ENCODE measurements at regions not wholly inside any gene's neighbourhood (a gene's known extent, or its start where the extent isn't known, plus 50 kb on each side); places are given as distances from the start of the nearest gene placed in this dataset.

DNA sequence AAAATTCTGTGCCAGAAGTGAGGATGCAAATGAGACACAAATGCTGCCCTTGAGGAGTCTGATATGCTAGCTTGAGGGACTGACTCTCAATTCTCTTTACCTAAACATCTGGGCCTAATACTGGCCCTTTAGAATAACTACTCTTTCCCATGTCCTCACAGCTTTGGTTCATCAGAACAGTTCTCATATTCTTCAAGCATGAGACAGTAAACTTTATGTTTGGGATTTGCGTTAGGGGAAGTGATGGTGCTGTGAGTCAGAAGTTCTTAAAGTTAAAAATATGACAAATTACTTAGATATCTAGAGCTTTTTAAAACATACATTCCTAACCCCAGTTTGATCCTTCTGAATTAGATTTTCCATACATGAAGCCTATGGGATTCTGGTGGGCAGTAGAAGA lies 665.0 kb upstream of the RGMB start:
- H3K9me3 ChIP-seq = no peaks in the 10 kb centered on the region
- no peaks in the 10 kb centered on the region for H3K4me1 ChIP-seq (ENCODE audit: low read depth)
- DNase-seq (no peak), ATAC-seq (no peak)
- H3K36me3 ChIP-seq (ENCODE audit: low read depth) = no peaks in the 10 kb centered on the region
- no peak overlapping the region for H3K4me3 ChIP-seq
- intact Hi-C loops (cut with DNase I, micrococcal nuclease) = no loop called here
- TF ChIP-seq, protein P1, sequence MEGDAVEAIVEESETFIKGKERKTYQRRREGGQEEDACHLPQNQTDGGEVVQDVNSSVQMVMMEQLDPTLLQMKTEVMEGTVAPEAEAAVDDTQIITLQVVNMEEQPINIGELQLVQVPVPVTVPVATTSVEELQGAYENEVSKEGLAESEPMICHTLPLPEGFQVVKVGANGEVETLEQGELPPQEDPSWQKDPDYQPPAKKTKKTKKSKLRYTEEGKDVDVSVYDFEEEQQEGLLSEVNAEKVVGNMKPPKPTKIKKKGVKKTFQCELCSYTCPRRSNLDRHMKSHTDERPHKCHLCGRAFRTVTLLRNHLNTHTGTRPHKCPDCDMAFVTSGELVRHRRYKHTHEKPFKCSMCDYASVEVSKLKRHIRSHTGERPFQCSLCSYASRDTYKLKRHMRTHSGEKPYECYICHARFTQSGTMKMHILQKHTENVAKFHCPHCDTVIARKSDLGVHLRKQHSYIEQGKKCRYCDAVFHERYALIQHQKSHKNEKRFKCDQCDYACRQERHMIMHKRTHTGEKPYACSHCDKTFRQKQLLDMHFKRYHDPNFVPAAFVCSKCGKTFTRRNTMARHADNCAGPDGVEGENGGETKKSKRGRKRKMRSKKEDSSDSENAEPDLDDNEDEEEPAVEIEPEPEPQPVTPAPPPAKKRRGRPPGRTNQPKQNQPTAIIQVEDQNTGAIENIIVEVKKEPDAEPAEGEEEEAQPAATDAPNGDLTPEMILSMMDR (IDR thresholded peaks at IDR 0.05) = no peak

DNA sequence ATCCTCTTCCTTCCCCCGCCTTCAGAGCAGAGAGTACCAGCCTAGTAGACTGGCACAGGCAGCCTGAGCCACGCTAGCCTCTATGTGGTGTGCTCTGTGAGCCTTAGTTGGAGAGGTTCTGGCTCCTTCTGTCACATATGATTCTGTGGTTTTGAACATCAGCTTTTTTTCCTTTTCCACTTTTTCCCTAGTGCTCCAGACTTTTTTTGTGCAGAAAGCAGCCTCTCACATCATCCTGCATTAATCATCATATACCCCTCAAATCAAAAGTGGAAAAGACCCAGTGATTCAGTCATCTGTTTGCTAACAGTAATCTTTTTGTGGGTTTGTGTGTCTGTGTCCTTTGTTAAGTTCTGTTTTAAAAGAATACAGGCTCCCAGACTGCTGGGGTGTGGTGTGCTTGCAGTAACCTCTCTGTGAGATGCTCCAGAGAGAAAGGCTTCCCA lies 663.9 kb upstream of the RGMB start:
- ATAC-seq (no peak), DNase-seq (no peak)
- H3K4me3 ChIP-seq = no peak overlapping the region
- no peaks in the 10 kb centered on the region for H3K4me1 ChIP-seq (ENCODE audit: low read depth)
- intact Hi-C loops (cut with DNase I, micrococcal nuclease) = no loop called here
- H3K36me3 ChIP-seq (ENCODE audit: low read depth) = no peaks in the 10 kb centered on the region
- TF ChIP-seq, protein P1 (IDR thresholded peaks at IDR 0.05) = no peak
- no peaks in the 10 kb centered on the region for H3K9me3 ChIP-seq

DNA sequence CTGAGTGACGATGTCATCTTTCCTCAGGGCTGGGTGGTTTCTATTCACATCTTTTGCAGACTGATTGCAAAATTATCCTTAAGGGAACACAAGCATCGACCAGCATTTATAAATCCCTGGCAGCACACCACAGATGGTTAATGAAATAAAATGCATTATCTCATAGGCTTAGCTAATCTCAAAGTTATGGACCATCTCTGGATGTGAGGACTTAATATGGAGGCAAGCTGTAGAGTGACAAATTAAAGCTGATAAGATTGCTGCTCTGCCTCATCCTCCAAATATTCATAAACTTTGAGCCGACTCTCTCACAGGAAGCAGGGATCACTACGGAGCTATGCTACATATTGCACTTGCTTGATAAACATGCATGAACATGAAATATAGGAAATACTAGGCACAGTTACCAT lies 663.2 kb upstream of the RGMB start:
- intact Hi-C loops (cut with DNase I, micrococcal nuclease) = no loop called here
- ATAC-seq = no peak
- Histone ChIP-seq H3K36me3 (ENCODE audit: low read depth) (no peaks in the 10 kb centered on the region), H3K4me1 (ENCODE audit: low read depth) (no peaks in the 10 kb centered on the region), H3K4me3 (no peak overlapping the region), H3K9me3 (no peaks in the 10 kb centered on the region)
- no peak for DNase-seq
- TF ChIP-seq, protein P1 (IDR thresholded peaks at IDR 0.05) = no peak

DNA sequence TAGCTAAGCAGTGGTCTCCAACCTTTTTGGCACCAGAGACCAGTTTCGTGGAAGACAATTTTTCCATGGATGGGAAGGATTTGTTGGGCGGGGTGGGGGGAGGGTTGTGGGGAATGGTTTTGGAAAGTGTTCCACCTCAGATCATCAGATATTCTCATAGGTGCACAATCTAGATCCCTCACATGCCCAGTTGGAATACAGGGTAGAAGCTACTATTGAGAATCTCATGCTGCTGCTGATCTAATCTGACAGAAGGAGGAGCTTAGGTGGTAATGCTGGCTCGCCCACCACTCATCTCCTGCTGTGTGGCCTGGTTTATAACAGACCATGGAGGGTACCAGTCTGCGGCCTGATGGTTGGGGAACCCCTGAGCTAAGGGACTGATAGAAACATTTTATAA lies 662.7 kb upstream of the RGMB start:
- intact Hi-C loops (cut with DNase I, micrococcal nuclease) = no loop called here
- ATAC-seq = no peak
- TF ChIP-seq, protein P1 (IDR thresholded peaks at IDR 0.05) = no peak
- H3K36me3 ChIP-seq (ENCODE audit: low read depth) = no peaks in the 10 kb centered on the region
- no peaks in the 10 kb centered on the region for H3K9me3 ChIP-seq
- no peak overlapping the region for H3K4me3 ChIP-seq
- no peak for DNase-seq
- no peaks in the 10 kb centered on the region for H3K4me1 ChIP-seq (ENCODE audit: low read depth)

DNA sequence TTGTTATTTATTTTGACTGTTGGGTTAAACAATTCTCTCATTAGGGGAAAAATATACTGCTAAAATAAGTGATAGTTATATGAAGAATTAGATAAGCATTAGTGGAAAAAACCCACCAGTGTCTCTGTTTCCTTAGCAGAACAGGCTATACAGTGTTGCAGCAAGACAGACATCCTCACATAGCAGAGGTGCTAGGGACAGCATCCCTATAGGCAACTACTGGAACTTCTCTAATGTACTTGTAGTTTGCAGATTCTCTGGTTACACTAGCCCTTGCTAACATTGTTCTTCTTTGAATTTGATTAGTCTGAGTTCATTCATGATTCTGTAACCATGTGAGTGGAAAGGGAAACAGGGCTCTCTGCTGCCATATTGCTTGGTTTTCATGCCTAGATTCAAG lies 661.8 kb upstream of the RGMB start:
- H3K4me1 ChIP-seq (ENCODE audit: low read depth) = no peaks in the 10 kb centered on the region
- no peaks in the 10 kb centered on the region for H3K9me3 ChIP-seq
- no peak overlapping the region for H3K4me3 ChIP-seq
- H3K36me3 ChIP-seq (ENCODE audit: low read depth) = no peaks in the 10 kb centered on the region
- ATAC-seq (no peak), DNase-seq (no peak)
- intact Hi-C loops (cut with DNase I, micrococcal nuclease) = no loop called here
- TF ChIP-seq, protein P1 (IDR thresholded peaks at IDR 0.05) = no peak
